GM19467 (cell line): ENCODE measurements at regions not wholly inside any gene's neighbourhood (a gene's known extent, or its start where the extent isn't known, plus 50 kb on each side); places are given as distances from the start of the nearest gene placed in this dataset.

Source experiments
- ATAC-seq: cut with Tn5 transposase; IDR thresholded peaks from one replicate; pipeline ENCODE4 v1.9.1; 2021; ENCODE audit warnings: mild to moderate bottlenecking, moderate library complexity; ENCODE audit not compliant: unreplicated experiment

DNA sequence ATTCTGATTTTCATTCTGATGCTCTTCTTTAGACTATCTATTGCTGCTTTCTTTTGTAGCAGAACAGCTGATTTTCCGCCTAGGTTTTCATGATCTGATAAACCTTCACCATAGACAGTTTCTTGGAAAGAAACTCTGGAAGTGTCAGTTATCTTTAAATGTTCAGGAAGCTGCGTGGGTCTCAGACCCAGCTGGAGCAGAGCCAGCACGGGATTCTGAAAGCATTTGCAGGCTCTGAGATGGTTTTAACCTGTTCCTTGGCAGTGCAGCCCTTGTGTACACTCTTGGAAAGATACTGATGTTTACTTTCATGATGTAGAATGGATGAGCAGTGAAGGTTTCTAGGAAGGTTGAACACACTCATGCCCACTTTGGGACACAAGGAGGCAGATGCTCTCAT, 178.0 kb upstream of the DMRT1 start:
- ATAC-seq = no peak

DNA sequence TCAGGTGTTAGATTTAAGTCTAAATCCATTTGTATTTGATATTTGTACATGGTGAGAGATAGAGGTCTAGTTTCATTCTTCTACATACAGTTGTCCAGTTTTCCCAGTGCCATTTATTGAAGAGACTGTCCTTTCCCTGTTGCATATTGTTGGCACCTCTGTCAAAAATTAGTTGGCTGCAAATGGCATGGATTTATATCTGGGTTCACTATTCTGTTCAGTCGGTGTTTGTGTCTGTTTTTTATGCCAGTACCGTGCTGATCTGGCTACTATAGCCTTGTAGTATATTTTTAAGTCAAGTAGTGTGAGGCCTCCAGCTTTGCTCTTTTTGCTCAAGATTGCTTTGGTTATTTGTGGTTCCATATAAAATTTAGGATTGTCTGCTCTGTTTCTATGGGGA, 176.2 kb upstream of the DMRT1 start:
- ATAC-seq = no peak

DNA sequence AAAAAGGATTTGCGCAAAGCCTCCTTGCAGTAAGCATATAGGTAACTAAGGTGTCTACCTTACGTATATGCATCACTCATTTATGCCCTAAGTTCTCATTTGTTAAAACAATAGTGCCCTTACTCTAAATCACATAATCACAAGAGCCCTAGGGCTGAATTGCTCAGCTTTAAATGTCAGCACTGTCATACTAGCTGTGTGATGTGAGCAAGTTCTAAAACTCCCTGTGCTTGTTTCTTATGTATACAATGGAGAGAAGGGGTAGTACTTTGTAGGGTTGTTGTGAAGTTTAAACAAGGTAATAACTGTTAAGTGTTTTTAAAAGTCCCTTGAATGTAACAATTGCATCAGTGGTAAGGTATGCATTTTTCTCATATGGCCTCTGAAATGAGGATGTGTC, 169.5 kb upstream of the DMRT1 start:
- no peak for ATAC-seq

DNA sequence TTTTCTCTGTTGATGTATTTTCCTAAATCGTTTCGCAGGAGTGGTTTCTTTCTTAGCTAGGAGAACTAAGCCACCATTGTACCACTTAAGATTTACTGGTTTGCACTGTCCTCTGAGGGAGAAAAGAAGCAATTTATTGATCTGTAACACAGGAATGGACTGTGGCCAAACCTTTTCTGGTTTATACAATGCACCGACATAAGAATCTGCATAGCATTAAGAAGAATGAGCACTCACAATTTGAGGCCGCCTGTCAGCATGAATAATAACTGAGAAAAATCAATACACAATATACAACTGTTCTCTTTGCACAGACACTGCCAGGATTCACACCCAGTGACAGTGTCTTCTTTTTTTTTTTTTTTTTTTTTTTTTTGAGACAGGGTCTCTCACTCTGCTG, 168.6 kb upstream of the DMRT1 start:
- no peak for ATAC-seq

DNA sequence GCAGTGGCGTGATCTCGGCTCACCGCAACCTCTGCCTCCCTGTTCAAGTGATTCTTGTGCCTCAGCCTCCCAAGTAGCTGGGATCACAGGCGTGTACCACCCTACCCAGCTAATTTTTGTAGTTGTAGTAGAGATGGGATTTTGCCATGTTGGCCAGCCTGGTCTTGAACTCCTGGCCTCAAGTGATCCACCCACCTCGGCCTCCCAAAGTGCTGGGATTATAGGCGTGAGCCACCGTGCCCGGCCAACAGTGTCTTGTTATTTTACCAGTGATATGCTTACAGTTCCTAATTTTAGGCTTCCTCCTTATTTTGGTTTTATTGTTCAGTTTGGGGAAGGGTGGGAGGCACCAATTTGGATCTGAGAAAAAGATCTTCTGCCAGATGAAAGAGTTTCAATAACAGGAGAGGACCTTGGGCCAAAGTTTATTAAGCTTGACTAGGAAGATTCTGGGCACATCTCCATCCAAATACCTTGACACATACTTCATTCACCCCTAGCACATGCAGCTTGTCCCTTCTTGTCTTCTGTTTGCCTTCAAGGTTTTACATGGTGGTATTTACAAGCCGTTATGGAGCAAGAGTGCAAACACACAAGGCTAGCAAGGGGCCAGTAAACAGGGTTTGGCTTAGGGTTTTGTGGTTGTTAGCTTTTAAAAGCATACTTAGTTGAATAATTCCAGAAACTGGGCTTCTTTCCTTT, 168.1 kb upstream of the DMRT1 start:
- no peak for ATAC-seq

DNA sequence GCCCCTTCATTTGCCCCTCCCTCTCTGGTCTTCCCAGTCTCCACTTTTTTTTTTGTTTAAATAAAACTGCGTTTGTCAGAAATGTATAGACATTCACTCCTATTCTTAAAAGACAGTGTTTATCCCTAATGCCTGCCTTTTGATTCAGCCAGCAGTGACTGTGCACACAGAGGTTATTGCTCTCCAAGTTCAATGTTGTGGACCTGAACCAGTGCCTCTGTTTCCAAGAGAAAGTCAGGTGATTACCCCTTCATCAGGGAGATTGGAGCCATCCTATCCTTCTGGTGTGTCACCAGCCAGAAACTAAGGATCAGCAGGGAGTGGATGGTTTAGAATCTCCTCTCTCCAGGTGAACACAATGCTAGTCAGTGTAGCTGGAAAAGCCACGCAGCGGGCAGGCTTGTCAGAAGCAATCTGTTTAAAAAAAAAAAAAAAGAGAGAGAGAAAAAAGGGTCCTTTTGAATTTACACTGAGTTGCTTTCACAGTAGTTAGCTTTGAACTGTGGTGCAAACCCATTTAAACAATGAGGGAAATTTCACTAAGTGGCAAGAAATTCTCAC, 167.5 kb upstream of the DMRT1 start:
- no peak for ATAC-seq

DNA sequence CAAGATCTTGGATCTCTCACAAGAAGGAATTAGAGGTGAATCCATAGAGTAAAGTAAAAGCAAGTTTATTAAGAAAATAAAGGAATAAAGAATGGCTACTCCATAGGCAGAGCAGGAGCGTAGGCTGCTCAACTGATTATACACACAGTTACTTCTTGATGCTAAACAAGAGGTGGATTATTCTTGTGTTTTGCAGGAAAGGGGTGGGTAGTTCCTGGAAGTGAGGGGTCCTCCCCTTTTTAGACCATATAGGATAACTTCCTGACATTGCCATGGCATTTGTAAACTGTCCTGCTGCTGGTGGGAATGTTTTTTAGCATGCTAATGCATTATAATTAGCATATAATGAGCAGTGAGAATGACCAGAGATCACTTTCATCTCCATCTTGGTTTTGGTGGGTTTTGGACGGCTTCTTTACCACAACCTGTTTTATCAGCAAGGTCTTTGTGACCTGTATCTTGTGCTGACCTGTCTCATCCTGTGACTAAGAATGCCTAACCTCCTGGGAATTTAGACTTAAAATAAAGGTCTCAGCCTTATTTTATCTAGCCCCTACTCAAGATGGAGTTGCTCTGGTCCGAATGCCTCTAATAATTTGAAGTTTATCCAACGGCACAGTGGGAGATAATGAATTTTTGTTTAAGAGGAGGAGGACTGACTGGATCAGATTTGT, 165.7 kb upstream of the DMRT1 start:
- no peak for ATAC-seq

DNA sequence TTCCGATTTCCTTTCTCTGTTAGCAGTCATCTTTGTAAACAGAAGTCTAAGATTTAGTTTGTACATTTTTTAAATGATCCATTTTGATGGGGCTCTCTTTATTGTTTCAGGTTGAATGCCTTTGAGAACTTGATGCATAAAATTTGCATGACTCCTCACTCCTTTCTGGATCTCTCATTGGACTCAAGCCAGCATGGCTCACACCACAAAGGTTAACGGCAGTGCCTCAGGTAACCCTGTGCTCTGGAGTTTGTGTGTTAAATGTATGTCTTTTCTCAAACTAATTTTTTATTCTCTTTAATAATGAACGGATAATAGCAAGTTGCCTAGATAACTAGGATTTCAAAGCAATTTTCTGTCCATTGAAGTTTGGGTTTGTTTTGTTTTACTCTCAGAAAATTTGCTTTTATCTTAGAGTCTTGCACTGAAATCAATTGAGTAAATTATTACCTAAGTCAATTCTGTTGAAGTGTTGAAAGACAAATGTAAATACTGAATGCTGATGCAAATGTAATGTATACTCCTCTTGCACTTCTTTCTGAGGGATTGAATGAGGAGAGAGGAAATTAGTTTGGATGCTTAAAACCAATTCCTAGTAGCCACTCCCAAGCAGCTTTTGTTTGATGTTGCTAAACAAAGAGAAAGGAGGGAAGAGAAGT, 164.6 kb upstream of the DMRT1 start:
- no peak for ATAC-seq

DNA sequence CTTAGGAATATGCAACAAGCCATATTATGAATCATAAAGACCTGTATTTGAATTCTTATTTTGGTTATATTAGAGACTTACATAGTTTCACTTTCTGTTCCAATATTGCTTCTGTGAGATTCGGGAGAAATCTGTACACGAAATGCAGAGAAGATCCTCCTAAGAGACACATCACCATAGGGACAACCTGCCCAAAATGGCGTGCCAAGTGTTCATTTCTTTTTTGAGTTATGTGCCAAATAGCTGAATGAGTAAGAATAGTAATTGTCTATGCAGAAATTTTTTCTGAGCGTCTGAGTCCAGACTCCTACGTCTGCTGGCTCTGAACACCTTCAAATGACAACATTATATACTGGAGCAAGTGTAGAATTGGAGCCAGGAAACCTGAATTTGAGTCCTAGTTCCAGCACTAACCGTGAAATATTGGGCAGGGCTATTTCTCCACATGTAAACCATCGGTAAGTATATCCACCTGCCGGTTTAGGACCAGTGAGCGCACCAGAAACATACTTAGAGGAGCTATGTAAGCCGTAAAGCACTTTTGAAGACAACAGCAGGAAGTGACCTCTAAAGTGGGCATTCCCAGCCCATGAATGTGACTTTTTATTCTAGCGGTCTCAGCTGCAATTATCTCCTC, 163.9 kb upstream of the DMRT1 start:
- ATAC-seq = no peak

DNA sequence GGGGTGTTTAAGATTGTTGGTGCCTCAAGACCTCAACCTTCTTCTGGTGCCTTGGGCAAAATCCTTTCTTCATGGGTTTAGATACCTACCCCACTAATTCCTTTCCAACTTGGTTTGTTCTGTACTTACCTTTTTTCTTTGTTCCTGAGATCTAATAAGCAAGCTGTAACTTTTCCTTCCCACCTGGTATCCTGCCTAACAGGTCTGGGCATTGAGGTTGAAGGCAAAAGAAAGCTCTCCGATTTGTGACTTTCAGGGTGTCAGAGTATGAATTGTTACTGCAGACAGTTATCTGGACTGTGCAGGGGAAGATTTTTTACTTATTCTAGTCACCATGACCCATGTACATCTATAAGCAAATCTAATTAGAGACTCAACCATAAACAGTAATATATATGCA, 162.6 kb upstream of the DMRT1 start:
- no peak for ATAC-seq

DNA sequence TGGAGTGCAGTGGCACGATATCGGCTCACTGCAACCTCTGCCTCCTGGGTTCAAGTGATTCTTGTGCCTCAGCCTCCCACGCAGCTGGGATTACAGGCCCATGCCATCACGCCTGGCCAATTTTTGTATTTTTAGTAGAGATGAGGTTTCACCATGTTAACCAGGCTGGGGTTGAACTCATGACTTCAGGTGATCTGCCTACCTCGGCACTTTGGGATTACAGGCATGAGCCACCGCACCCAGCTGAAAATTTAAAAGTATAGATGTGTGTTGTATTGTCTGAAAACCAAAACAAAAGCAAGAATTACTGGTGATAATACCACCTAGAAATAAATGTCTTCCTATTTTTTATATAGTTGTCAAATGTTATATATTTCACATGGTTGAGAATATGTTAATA, 162.0 kb upstream of the DMRT1 start:
- no peak for ATAC-seq

DNA sequence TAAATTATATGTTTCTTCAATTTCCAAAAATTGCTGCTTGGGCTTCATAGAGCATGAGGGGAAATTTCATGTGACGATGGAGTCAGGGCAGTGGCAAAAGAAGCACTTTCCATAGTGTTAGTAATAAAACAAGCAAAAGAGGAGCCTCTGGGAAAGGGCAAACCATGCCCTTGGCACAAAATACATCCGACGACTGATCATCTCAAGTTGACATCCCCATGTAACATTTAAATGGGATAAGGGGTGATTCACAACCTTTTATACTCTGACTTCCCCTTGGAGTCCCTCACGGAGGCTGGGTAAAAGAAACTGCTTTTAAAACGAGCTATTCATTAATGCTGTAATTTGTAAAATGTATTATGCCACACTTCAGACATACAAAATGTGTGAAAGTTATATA, 161.4 kb upstream of the DMRT1 start:
- ATAC-seq = no peak

DNA sequence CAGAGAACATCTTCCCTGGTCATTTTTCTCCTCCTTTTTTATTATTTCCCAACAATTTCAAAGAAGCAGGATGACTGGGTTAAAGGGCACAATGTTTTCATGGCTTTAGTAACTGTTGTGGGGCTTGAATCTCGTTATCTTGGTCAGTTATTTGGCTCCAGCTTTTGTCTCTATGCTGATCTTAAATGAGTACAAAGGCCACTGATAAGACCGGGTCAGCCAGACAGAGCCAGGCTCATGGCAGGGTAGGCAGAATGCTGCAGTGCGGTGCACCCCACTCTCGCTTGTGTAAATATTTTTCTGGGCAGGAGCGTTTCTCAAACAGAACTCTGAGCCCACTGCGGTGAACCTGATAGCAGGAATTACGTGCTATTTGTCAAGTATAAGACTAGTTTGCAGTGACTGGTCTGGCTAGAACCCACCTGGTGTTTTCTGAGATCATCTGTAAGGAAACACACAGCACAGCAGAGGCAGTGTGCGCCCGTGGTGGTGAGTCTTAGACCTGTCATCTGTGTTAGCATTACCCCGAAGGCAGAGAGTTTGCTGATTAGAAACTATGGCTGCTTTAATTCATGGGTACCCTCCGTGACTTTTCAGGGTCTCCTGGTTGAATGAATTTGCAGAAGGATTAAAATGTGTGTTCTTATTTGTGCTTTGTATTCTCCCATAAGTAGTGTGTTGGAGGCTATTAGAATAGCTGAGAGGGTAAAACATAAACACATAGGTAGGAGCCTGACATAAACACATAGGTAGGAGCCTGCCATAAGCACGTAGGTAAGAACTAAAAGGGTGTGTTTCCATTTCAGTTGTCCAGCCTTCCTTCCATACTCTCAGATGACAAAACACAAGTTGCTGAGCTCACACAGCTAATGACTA, 158.6 kb upstream of the DMRT1 start:
- no peak for ATAC-seq

DNA sequence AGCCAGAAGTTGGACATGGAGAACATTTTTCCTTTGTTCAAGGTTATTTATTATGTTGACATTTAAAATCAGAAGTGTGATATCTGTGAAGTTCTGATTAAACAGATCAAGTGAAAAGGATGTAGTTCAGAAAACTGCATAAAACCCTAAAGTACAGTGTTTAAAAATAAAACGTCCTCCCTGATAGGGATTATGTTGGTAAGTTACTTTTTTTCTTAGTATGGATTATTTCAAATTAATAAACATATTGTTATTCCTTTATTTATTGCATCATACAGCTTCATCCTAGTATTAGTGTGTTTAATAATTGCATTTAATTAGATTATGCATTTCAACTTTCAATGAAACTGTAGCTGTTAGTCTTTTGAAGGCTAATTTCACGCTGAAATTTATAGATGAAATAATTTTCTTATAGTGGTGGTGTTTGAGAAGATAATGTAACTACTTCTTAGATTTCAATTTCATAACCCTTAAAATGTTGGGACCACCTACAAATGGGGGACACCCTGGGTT, 157.9 kb upstream of the DMRT1 start:
- no peak for ATAC-seq

DNA sequence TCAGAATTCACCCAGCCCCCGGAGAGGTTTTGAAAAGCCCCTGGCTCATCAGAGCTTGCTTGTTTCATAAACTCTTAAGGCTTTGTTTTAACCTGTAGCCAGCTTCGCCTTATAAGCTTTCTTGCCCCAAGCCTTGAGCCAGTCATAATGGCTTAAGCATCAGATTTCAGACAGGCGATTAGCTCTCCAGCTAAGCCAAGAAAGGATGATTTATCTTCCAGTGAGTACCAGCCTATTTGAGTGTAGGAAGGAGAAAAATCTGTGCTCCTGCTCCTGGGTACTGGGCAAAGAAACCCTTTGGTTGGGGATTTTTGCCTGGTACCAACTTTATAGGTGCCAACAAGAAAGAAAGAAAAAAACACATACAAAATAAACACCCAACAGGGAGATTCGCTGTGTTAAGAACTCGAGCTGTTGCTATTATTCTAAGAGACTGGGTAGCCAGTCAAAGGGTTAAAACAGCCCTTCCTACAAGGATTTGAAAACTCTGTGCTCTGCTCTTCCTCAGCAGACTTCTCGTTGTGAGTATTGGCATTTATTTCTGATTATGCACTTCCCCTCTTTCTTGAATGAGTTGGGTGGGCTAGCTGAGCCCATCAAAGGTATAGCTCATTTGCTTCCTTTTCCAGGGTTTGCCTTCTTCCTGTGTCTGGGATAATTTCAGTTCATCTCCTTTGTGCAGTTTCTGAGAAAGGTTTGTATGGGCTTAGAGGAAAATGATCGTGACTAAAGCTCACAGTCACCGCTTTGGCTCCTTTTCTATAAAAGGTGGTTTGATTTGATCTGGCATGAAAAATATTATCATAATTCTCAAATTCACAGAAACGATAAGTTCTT, 157.2 kb upstream of the DMRT1 start:
- no peak for ATAC-seq

DNA sequence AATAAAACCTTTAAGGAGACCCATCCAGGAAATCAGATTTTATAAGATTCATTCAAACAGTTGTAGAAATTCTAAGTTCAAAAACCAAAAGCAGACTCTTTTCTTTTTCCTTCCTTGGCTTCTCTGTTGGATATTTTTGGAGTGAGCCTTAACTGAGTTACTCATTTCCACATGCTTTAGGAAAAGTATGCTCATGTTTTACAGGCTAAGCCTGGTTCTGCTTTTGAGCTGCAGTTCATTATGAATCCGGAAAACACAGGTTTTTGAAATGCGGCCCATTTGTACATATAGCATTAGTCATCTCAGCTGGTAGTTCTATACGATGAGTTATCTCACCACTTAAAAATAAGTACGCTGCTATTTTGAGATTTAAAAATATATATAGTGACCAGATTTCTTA, 156.6 kb upstream of the DMRT1 start:
- ATAC-seq = no peak

DNA sequence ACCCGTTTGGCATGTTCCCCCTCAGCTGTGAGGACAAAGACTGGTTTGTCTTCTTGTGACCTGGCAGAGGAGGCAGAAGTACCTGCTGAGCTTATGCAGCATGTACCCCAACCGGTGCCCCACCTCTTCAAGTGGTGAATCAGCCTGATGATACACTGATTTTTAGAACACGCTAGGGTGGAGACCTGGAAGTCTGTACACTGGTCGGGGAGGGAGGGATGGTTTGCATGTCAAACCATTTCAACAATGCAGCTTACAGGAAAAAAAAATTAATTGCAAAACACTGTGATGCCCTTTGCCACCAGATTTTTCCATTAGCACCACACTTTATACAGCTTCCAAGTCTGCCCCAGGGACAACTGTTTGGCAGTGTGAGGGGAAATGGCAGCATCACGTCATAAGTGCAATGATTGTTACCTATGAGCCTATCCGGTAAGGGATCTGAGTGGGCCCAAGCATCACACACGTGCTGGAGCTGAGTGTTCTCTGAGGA, 155.1 kb upstream of the DMRT1 start:
- no peak for ATAC-seq

DNA sequence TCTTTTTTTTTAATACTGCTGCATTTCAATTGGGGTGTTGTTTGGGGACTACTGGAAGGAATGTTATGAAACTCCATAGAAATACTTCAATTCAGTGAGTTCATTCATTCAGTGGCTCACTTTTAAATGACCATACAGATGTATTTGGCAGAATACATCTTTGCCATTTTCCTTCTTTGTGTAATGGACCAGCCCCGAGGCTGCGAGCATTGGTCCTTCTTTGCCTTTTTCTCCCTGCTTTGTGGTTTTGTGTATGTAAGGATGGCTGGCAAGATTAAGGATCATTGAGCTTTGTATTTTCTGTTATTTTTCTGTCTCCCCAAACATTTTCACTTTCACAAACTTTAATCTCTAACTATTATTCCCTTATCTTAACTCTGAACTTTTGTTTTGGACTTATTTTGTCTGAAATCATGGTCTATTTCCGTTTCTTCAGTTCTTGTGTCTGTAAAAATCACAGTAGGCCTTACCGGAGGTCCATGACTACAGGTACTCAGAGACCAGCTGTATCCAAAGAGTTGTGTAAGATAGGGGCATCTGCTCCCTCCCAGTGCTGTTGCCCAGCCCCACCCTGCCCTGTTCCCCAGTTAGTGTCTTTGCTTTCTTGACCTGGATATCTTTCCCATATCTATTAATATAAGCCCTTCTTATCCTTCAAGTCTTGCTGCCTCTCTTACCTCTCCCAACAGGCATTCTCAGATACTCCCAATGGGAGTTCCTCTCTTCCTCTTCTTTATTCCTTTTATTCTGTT, 154.3 kb upstream of the DMRT1 start:
- ATAC-seq = no peak

DNA sequence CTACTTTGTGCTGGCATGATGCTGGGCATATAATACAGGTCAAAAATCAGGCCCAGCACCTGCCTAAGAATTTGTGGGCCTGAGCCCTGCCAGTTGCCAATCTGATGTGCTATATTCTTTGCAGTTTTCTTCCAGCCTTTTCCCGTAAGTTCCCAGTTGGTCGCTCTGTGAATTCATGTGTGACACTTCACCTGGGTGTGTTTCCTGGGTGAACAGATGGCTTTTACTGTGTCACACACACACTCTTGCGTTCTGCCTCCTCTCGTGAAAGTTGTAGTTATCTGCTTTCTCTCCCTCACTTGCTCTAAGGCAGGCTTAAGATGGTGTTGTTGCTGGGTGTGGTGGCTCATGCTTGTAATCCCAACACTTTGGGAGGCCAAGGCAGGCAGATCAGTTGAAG, 153.5 kb upstream of the DMRT1 start:
- ATAC-seq = no peak
